Central memory CD4-positive, alpha-beta T cell (primary cell): ENCODE measurements at regions not wholly inside any gene's neighbourhood (a gene's known extent, or its start where the extent isn't known, plus 50 kb on each side); places are given as distances from the start of the nearest gene placed in this dataset.

Source experiments
- DNase-seq: peaks from one replicate; pipeline ENCODE4 v3.0.0; 2022

- no peak for DNase-seq
Measured at GRCh38 chr1:22267413-22268175, 124.7 kb upstream of the WNT4 start.

GRCh38 chr1:22268327-22268726 lies 125.4 kb upstream of the WNT4 start:
- DNase-seq = no peak

DNA sequence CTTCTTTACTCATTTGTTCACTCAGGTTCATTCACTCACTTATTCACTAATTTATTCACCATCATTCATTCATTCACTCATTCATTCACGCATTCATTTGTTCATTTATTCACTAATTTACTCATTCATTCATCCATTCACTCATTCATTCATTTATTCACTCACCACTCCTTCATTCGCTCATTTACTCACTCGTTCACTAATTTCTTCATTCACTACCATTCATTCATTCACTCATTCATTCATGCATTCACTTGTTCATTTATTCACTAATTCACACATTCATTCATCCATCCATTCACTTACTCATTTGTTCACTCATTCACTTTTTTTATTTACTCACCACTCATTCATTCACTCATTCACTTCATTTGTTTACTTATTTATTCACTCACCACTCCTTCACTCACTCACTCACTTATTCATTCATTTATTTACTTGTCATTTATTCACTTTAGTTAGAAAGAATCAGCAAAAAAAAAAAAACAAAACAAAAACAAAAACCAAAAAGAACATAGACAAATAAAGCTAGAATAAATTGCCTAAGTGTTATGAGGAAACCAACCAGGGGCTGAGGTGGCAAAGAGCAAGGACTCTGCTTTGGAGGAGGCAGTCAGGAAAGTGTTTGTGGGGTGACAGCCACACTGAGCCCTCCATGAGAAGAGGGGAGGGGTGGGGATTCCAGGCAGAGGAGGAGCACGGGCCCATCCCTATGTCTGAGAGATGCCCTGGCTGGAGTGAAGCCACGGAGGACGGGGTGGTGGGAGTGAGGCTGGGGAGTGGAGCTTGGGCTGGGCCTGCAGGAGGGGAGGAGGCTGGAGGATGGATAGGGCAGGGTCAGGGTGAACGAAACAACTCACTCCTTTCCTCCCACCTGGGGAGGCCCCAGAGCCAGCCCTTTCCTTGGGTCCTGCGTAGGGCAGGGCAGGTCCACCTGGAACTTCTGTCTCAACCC lies 129.2 kb upstream of the WNT4 start:
- DNase-seq = no peak

DNA sequence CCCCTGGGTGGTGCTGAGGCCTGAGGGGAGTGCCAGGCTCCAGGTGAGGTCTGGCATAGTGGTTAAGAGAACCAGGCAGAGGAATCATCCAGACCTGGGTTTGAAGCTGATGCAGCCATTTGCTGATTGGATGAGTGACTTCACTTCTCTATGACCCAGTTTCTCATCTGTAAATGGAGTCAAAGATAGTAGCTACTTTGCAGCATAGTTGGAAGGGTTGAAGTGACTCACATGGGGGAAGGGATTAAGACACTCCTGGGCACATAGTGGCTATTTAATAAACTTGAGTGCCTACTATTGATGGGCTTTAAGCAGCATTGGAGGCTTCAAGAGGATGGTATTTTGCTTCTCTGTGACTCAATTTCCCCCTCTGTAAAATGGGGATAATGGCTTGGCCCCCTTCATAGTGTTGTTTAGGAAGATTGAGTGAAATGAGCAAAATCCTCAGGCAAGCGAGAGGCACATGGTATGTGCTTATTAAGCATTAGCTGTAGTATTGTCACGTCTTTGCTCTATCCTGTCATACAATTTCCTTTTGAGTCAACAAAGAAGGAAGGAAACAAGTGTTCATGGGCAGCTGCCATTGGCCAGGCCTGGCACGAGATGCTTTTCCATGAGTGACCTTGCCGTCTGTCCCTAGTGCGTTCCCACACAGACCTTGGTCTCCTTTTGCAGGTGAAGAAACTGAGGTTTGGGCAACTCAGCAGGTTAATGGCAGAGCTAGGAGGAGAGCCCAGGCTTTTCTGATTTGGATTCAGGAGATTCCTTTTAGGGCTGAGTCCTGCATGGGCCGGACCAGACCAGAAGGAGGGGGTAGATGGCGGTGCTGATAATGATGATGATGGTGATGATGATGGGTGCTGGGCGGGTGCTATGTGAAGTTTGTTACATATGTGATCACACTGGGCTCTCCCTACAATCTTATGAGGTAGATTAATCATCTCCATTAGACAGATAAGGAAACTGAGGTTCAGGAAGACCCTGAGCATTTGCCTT lies 131.1 kb upstream of the WNT4 start:
- no peak for DNase-seq

- DNase-seq = no peak
Measured at GRCh38 chr1:22275167-22275566, 132.3 kb upstream of the WNT4 start.

DNA sequence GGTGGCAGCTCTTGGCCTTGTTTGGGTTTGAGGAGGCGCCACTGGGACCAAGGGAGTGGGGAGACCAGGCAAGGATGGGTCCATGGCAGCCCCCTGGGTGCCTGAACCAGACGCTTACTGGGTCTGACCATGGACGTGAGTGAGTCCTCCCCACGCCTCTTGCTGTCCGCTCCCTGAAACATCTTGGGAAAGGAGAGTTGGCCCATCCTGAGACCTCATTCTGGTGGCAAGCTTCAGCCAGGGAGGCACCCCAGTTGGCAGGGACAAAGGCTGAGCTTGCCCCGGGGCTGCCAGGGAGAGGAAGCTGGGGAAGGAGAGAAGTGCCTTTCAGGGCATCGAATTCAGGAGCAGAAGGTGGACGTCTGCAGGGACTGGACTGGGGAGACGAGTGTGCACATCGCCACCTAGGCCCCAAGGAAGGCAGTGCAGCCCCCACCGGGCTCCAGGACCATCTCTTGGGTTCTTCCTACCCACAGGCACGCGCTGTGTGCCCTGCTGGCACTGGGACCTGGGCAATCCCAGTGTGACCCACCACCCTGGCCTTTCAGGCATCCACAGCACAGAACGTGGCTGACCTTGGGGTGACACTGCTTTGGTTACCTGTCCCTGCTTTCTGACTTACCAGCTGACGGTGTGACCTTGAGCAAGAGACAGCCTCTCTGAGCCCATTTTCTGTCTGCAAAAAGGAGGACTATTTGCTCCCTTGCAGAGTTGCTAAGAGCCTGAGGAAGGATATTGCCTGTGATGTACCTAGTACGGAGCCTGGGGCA lies 132.9 kb upstream of the WNT4 start:
- no peak for DNase-seq

- DNase-seq = no peak
Measured at GRCh38 chr1:22276396-22276748, 133.5 kb upstream of the WNT4 start.

GRCh38 chr1:22277662-22278061 lies 134.8 kb upstream of the WNT4 start:
- no peak for DNase-seq

DNA sequence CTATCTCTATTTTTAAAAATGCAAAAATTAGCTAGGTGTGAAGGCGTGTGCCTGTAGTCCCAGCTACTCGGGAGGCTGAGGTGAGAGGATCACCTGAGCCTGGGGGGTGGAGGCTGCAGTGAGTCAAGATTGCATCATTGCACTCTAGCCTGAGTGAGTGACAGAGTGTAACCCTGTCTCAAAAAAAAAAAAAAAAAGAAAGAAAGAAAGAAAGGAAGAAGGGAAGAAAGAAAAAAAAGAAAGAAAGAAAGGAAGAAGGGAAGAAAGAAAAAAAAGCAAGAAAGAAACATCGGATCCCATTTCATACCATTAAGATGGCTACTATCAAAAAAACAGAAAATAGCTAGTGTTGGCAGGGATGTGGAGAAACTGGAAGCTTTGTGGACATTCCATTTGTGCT lies 136.8 kb upstream of the WNT4 start:
- no peak for DNase-seq

- DNase-seq = no peak
Measured at GRCh38 chr1:22280526-22280925, 137.6 kb upstream of the WNT4 start.

DNA sequence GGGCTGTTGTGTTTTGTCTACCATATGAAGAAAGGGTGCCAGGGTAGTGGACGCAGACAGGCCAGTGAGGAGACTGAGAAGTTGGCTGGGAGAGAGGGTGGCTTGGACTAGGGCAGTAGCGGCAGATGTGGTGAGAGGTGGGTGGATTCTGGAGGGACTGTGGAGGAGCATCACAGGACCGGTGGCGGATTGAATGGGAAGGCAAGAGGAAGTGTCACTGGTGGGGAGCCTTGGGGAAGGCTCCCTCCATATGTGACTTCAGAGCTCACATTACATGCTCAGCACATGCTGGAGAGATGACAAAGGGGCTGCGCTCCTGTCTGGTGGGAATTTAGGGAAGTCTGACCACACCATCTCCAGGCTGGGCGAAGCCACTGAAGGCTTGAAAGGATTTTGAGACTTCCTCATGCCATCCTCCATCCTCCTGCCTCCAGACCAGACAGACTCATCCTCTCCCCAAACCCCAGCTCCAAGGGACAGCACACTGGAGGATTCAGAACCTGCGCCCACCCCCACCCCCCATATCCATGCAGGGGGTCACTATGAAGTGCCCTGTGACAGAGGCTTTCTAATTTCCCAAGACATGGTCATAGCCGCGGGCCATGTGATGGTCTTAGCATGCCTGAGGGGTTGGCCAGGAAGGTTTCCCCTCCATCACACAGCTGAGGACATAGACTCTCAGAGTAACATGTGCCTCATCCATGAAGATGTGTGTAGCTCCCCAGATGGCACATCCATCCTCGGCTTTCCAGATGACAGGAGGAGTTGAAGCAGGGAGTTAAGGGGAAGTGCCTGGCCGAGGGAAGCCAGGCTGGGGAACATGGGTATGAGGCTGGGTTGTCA lies 138.8 kb upstream of the WNT4 start:
- no peak for DNase-seq

DNA sequence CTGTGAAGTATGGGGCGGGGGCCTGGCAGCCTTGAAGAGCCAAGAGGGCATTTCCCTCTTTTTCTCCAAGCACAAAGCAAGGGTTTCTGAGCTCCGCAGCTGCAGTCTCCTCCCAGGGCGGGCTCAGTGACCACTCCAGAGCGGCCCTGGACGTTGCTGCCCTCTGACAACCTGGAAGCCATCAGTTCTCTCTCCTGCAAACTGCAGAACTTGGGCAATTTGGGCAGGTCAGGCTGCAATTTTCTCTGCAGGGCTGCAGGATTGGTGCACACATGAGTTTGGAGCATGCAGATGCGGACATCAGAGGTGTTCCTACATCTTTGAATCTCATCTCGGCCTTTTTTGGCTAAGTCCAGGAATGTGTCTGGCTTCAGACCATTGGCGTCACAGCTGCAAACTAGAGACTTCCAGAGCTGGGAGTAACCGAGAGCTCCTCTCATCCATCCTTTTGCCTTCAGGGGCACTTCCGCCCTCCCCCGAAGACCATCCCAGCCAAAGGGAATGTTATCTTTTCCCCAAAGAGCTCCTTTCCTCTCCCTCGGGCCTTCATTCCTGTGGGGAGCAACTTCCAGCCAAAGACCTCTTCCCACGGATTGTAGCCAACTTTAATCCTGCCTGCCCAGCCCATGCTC lies 139.6 kb upstream of the WNT4 start:
- DNase-seq = no peak

GRCh38 chr1:22283596-22283995 lies 140.7 kb upstream of the WNT4 start:
- DNase-seq = no peak

- no peak for DNase-seq
Measured at GRCh38 chr1:22284236-22284635, 141.3 kb upstream of the WNT4 start.

DNA sequence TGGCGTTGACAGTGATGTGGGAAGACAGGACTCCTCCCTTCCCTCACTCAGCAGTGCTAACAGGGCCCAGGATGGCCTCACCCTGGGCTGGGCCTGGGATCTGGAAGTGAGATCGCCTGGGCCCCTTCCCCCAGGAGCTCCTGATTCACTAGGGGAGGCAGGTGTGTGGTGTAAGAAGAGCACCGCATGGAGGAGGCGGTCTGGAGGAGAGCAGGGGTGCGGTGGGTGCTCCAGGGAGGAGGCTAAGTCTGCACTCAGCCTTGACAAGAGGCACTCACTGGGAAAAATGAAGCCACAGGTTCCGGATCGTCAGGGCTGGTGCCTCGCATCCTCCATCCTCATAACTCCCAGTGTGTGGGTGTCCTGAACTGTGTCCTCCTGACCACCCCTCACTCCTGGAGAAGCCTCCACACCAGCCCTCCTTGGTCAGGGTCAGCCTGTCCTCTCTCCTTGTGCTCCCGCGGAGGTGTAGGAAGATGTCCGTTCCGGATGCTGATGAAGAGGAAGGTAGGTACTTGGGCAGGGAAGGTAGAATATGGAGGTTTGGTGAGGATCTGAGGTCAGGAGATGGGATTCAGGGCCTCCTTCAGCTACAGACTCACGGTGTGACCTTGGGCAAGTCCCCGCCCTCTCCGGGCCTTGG lies 142.1 kb upstream of the WNT4 start:
- no peak for DNase-seq

- DNase-seq = no peak
Measured at GRCh38 chr1:22285549-22286396, 142.9 kb upstream of the WNT4 start.

DNA sequence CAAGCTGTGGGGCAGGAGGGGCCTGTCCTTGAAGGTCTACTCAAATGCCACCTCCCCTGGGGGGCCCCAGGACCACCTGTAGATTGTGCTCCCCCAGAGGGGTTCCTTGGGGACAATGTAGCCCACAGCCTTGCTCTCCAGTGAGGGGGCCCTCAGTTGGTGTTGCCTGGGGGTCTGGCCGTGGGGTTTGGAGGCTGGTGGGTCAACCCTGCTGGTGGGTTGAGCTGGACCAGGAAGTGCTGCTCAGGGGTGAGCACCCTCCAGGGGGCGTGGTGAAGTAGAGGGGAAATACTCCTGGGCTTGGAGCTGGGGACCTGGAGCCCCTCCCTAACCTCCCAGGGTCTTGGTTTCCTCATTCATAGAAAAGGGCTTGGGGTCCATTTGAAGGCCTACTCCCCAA lies 143.6 kb upstream of the WNT4 start:
- no peak for DNase-seq

DNA sequence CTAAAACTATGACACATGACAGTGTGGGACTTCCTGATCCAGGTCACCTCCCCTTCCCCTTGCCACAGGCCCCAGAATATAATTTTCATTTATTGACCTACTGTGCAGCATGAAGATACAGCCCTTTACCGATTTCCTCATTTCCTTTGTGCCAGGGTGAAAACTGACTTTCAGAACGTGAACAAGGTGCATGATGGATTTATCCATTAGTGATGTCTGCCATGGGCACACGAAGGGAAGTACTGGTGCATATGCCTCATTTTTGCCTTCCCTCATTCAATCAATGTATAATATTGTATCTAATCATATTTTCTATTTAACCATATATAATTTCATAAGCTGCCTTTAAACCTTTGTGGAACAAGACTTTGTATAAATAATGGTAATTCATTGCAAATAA lies 144.4 kb upstream of the WNT4 start:
- no peak for DNase-seq

- DNase-seq = no peak
Measured at GRCh38 chr1:22287946-22288520, 145.1 kb upstream of the WNT4 start.
